ENCODE measurements at regions not wholly inside any gene's neighbourhood (a gene's known extent, or its start where the extent isn't known, plus 50 kb on each side); places are given as distances from the start of the nearest gene placed in this dataset.

DNA sequence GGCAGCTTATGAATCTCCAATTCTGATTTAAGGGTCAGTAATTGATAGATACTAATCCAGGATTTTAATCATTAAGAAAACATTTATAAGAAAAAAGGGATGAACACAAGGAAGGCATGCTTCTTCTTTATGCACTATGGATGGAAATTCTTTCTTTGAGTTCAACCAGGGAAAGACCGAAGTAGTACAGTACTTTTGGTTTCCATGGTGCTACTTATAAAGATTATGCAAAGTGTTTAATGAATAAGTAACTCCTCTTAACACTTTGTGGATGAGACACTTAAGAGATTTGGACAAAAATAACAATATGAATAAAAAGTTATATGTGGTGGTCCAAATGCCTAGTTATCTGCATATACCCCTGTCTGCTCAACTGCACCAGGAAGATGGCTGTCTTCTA is 666.5 kb upstream of the FANCL start:
- Histone ChIP-seq H3K23me2 (ENCODE audit: low read depth, low read length) (peaks cover 2% of the 10 kb centered on the region; the same call in 1 of the 2 replicates), H2AK5ac (ENCODE audit: low read depth, low read length) (no peak overlapping the region), H2BK15ac (ENCODE audit: low read length) (no peak overlapping the region), H4K20me1 (replicated peaks in 1 of 2; ENCODE audit: control insufficient read depth in 1 of 2, insufficient read depth in 2 of 2, low read length in 2 of 2) (no peaks in the 10 kb centered on the region), H2BK12ac (ENCODE audit: low read depth, low read length) (no peak overlapping the region), H2BK120ac (replicated peaks; ENCODE audit: low read depth, low read length) (no peak overlapping the region), H3K23ac (ENCODE audit: insufficient read length) (no peak overlapping the region), H3K27ac (ENCODE audit: low read depth, low read length) (no peak overlapping the region), H4K91ac (replicated peaks; ENCODE audit: insufficient read length, low read length) (no peak overlapping the region), H2BK5ac (ENCODE audit: low read depth, low read length) (no peak overlapping the region), H3K18ac (ENCODE audit: extremely low read depth, low read length) (no peak overlapping the region), H3K56ac (replicated peaks; ENCODE audit: insufficient read length, low read depth, low read length) (no peak overlapping the region), H3K9ac (replicated peaks in 1 of 4; ENCODE audit: extremely low read depth in 1 of 4, low read depth in 3 of 4, low read length in 3 of 4) (no peak overlapping the region), H3K79me1 (ENCODE audit: low read depth, low read length) (no peaks in the 10 kb centered on the region), H3K4me2 (ENCODE audit: insufficient read depth in 1 of 2, low read depth in 2 of 2, low read length in 2 of 2) (no peak overlapping the region), H4K5ac (ENCODE audit: insufficient read length, low read depth, low read length) (no peak overlapping the region), H2AFZ (ENCODE audit: low read length) (no peak overlapping the region), H4K8ac (ENCODE audit: extremely low read depth, insufficient read depth, low read length) (no peak overlapping the region), H3K36me3 (ENCODE audit: control insufficient read depth in 2 of 4, insufficient read depth in 4 of 4, low read length in 3 of 4) (no peaks in the 10 kb centered on the region), H3K9me3 (ENCODE audit: insufficient read depth in 2 of 2, low read depth in 1 of 2, low read length in 1 of 2) (no peaks in the 10 kb centered on the region), H3K79me2 (ENCODE audit: control insufficient read depth in 1 of 2, insufficient read depth in 2 of 2, low read length in 2 of 2) (no peaks in the 10 kb centered on the region), H3K14ac (ENCODE audit: insufficient read length) (no peak overlapping the region), H2BK20ac (ENCODE audit: low read length) (no peak overlapping the region), H3K4me1 (replicated peaks in 1 of 4; ENCODE audit: control insufficient read depth in 3 of 4, insufficient read depth in 4 of 4, low read length in 3 of 4) (0 out of 7 replicates have a peak, but pooled peaks cover 0 to 3% (median 0%) of the 10 kb centered on the region in 4 experiments), H3K4me3 (ENCODE audit: extremely low read depth in 1 of 4, insufficient read depth in 2 of 4, low read depth in 3 of 4, low read length in 4 of 4) (no peak overlapping the region), H3K4ac (replicated peaks; ENCODE audit: insufficient read length, low read depth, low read length) (no peak overlapping the region), H3K27me3 (replicated peaks in 1 of 4; ENCODE audit: control insufficient read depth in 3 of 4, extremely low read depth in 1 of 4, insufficient read depth in 3 of 4, low read length in 3 of 4) (no peaks in the 10 kb centered on the region)
- CTCF ChIA-PET (ENCODE audit: partially characterized antibody): no interaction called here
- FAIRE-seq (no peak), DNase-seq (ENCODE audit: low read depth in 1 of 2, low spot score in 2 of 2) (no peak)
- POLR2A ChIA-PET (ENCODE audit: partially characterized antibody): no interaction called here
- WGBS, 2 experiments (ENCODE audit: extremely low coverage in 1 of 2, insufficient coverage in 1 of 2, insufficient read length in 1 of 2, insufficient replicate concordance in 2 of 2, low coverage in 1 of 2, low lambda C conversion rate in 2 of 2, missing lambda C conversion rate in 1 of 2): 87% methylated on average over 1 of the region's 1 CpG; no CpG with 5 or more reads in 1 of the 2 experiments
- TF ChIP-seq, protein P1, sequence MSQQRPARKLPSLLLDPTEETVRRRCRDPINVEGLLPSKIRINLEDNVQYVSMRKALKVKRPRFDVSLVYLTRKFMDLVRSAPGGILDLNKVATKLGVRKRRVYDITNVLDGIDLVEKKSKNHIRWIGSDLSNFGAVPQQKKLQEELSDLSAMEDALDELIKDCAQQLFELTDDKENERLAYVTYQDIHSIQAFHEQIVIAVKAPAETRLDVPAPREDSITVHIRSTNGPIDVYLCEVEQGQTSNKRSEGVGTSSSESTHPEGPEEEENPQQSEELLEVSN (IDR thresholded peaks at IDR 0.05): no peak
- TF ChIP-seq FOSL1 (IDR thresholded peaks at IDR 0.05; ENCODE audit: insufficient read depth, low read depth, low read length) (no peak), ASH2L (IDR thresholded peaks at IDR 0.05; ENCODE audit: low read length) (no peak), GTF2F1 (IDR thresholded peaks at IDR 0.05; ENCODE audit: borderline replicate concordance, low read depth, low read length) (no peak), BRCA1 (IDR thresholded peaks at IDR 0.05; ENCODE audit: low read depth, low read length) (no peak), HDAC2 (IDR thresholded peaks at IDR 0.05; ENCODE audit: borderline replicate concordance in 1 of 2, low read depth in 2 of 2, low read length in 2 of 2) (no peak), NANOG (IDR thresholded peaks at IDR 0.05; ENCODE audit: insufficient read depth, low read depth, low read length, poor library complexity, severe bottlenecking) (no peak), HDAC6 (IDR thresholded peaks at IDR 0.05; ENCODE audit: low read depth, low read length) (no peak), CEBPB (IDR thresholded peaks at IDR 0.05; ENCODE audit: low read depth, low read length) (no peak), KDM4A (IDR thresholded peaks at IDR 0.05; ENCODE audit: low read depth, low read length, severe bottlenecking) (no peak), SP2 (IDR thresholded peaks at IDR 0.05; ENCODE audit: low read length) (no peak), TEAD4 (IDR thresholded peaks at IDR 0.05; ENCODE audit: low read depth, low read length) (no peak)
- TF ChIP-seq, protein P2, sequence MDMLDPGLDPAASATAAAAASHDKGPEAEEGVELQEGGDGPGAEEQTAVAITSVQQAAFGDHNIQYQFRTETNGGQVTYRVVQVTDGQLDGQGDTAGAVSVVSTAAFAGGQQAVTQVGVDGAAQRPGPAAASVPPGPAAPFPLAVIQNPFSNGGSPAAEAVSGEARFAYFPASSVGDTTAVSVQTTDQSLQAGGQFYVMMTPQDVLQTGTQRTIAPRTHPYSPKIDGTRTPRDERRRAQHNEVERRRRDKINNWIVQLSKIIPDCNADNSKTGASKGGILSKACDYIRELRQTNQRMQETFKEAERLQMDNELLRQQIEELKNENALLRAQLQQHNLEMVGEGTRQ (IDR thresholded peaks at IDR 0.05; ENCODE audit: low read length): no peak
